Spleen (tissue), 11 donors: ENCODE measurements at regions not wholly inside any gene's neighbourhood (a gene's known extent, or its start where the extent isn't known, plus 50 kb on each side); places are given as distances from the start of the nearest gene placed in this dataset.

Experiments
- DNase-seq: peaks from one replicate; pipeline ENCODE4 v3.0.0-alpha.2; 2020
- H3K27ac ChIP-seq, 8 donors: fragments of 200-600 bp; sonication (generic) in 7 of 8; 1 replicate in 4 of 8; 2 replicates in 4 of 8; pipeline versions ENCODE4 v1.5.0 to v1.8.0; 2016 to 2021; ENCODE audit warnings: inconsistent platforms in 4 of 8, mild to moderate bottlenecking in 4 of 8, moderate library complexity in 1 of 8
- H3K27me3 ChIP-seq, 7 donors: fragments of 200-600 bp; sonication (generic) in 6 of 7; replicated peaks in 1 of 7; 1 replicate in 4 of 7; 2 replicates in 3 of 7; pipeline versions ENCODE4 v1.5.0 to v1.8.0; 2016 to 2021; ENCODE audit warnings: inconsistent platforms in 3 of 7, mild to moderate bottlenecking in 1 of 7
- H3K36me3 ChIP-seq, 6 donors: fragments of 200-600 bp; sonication (generic) in 5 of 6; 1 replicate in 4 of 6; 2 replicates in 2 of 6; pipeline versions ENCODE4 v1.5.0 to v1.8.0; 2016 to 2021; ENCODE audit warnings: inconsistent platforms in 2 of 6
- H3K4me1 ChIP-seq, 6 donors: fragments of 200-600 bp; sonication (generic) in 5 of 6; 1 replicate in 3 of 6; 2 replicates in 3 of 6; pipeline versions ENCODE4 v1.5.0 to v1.8.0; 2016 to 2021; ENCODE audit warnings: inconsistent platforms in 3 of 6
- H3K4me3 ChIP-seq, 8 donors: fragments of 200-600 bp; sonication (generic) in 7 of 8; 1 replicate in 4 of 8; 2 replicates in 4 of 8; pipeline versions ENCODE4 v1.5.0 to v1.8.0; 2016 to 2021; ENCODE audit warnings: inconsistent platforms in 4 of 8, mild to moderate bottlenecking in 4 of 8, moderate library complexity in 2 of 8
- H3K9me3 ChIP-seq, 8 donors: fragments of 200-600 bp; sonication (generic) in 7 of 8; 1 replicate in 4 of 8; 2 replicates in 4 of 8; pipeline versions ENCODE4 v1.5.0 to v1.8.0; 2016 to 2021; ENCODE audit warnings: inconsistent platforms in 4 of 8
- POLR2A ChIP-seq, 3 donors: fragments of 450-650 bp; IDR thresholded peaks; one replicate each; pipeline ENCODE4 v1.5.1; 2017; ENCODE audit warnings: antibody characterized with exemption in 3 of 3, mild to moderate bottlenecking in 1 of 3
- POLR2AphosphoS5 ChIP-seq, 3 donors: sonication (generic); formaldehyde crosslinking; IDR thresholded peaks; one replicate each; pipeline ENCODE4 v1.5.1; 2017; ENCODE audit warnings: antibody characterized with exemption in 3 of 3
- WGBS, 5 donors: extraction: QIAGEN DNeasy Blood & Tissue Kit in 3 of 5; methylation state at CpG; one replicate each; pipeline versions ENCODE4 v1.1.5 to v1.1.7; 2013 to 2018; 5-methylcytosine and 5-hydroxymethylcytosine counted together
- intact Hi-C: fragments of 100-400 bp; cut with DNase I; formaldehyde crosslinking; loops from one replicate; pipeline ENCODE4 v1.15.0; 2023; ENCODE audit warnings: low total_unique reads
- TF ChIP-seq, protein P1 (sequence below), 11 experiments: fragments of 200-600 bp in 7 of 11; fragments of 450-650 bp in 4 of 11; sonication (generic) in 4 of 11; IDR thresholded peaks in 8 of 11; conservative IDR thresholded peaks in 3 of 11; 1 replicate in 7 of 11; 2 replicates in 4 of 11; pipeline versions ENCODE4 v1.4.0 to v1.8.0; 2016 to 2021; ENCODE audit warnings: antibody characterized with exemption in 11 of 11, inconsistent platforms in 4 of 11, mild to moderate bottlenecking in 1 of 11
- donor health status: healthy with polysubstance abuse.
- donor health status: DM: no; HTN: no; CAD: no; lungs with moderate emphysema.
- donor health status: DM: no; HTN: no; CAD: no.
- donor health status: Bipolar disorder and iron deficiency.
- donor health status: healthy.
- donor health status: DM: no; HTN: no; CAD: no.
- donor health status: DM: yes; HTN: yes; CAD: no.

DNA sequence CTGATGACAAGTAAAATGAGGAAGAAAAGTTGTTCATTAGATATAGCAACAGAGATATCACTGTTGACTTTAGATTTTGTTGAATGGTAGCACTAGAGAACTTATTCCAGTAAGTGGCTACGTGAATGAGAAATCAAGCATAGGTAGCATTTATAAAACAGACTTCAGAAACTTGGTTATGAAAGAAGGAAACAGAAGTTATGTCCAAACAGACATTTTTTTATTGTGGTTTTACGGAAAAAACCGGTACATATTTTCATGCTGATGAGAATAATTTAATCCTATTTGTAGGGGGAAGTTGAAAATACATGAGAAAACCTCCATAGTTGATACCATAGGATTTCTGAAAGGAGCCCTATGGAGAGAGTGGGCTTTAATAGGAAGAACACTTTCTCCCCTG, 325.7 kb upstream of the SLC10A2 start:
- Histone ChIP-seq H3K27ac (no peak overlapping the region), H3K36me3 (no peaks in the 10 kb centered on the region), H3K4me1 (no peaks in the 10 kb centered on the region), H3K4me3 (no peak overlapping the region), H3K9me3 (no peaks in the 10 kb centered on the region), H3K27me3 (no peaks in the 10 kb centered on the region)
- 23 to 36% (median 27%) methylated on average over 3 of the region's 3 CpGs for WGBS, 5 donors
- intact Hi-C loops = no loop called here
- TF ChIP-seq POLR2A (IDR thresholded peaks at IDR 0.05) (no peak), POLR2AphosphoS5 (IDR thresholded peaks at IDR 0.05) (no peak)
- TF ChIP-seq, protein P1, sequence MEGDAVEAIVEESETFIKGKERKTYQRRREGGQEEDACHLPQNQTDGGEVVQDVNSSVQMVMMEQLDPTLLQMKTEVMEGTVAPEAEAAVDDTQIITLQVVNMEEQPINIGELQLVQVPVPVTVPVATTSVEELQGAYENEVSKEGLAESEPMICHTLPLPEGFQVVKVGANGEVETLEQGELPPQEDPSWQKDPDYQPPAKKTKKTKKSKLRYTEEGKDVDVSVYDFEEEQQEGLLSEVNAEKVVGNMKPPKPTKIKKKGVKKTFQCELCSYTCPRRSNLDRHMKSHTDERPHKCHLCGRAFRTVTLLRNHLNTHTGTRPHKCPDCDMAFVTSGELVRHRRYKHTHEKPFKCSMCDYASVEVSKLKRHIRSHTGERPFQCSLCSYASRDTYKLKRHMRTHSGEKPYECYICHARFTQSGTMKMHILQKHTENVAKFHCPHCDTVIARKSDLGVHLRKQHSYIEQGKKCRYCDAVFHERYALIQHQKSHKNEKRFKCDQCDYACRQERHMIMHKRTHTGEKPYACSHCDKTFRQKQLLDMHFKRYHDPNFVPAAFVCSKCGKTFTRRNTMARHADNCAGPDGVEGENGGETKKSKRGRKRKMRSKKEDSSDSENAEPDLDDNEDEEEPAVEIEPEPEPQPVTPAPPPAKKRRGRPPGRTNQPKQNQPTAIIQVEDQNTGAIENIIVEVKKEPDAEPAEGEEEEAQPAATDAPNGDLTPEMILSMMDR (IDR thresholded peaks at IDR 0.05 in 8 of 11, conservative IDR thresholded peaks at IDR 0.05 in 3 of 11) = no peak
- DNase-seq = no peak

DNA sequence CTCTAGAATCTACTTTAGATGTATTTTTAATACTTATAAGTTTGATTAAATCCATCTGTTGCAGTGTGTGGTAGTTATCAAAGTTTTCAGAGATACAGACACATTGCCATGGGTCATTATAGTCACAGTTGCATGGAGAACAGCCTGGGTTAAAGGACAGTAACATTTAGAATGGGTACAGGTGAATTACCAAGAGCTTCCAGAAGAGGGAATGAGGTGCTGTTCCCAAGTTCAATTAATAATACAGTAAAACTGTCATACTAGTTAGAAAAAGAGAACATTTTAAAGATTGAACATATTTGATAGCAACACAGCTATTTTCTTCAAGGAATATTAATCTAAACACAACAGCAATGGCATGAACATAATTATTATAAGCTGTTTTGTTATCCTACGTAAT, 322.6 kb upstream of the SLC10A2 start:
- H3K27me3 ChIP-seq = no peaks in the 10 kb centered on the region
- no peaks in the 10 kb centered on the region for H3K4me1 ChIP-seq
- H3K36me3 ChIP-seq = no peaks in the 10 kb centered on the region
- no peak overlapping the region for H3K27ac ChIP-seq
- H3K4me3 ChIP-seq = no peak overlapping the region
- DNase-seq = no peak
- no peaks in the 10 kb centered on the region for H3K9me3 ChIP-seq
- intact Hi-C loops = no loop called here
- TF ChIP-seq POLR2A (IDR thresholded peaks at IDR 0.05) = no peak
- TF ChIP-seq POLR2AphosphoS5 (IDR thresholded peaks at IDR 0.05) = no peak
- TF ChIP-seq, protein P1 (IDR thresholded peaks at IDR 0.05 in 8 of 11, conservative IDR thresholded peaks at IDR 0.05 in 3 of 11) = no peak
- 75 to 83% (median 77%) methylated on average over 1 of the region's 1 CpG for WGBS, 5 donors

GRCh38 chr13:103386341-103386740, 320.1 kb upstream of the SLC10A2 start:
- WGBS, 5 donors = 62 to 85% (median 67%) methylated on average over 3 of the region's 3 CpGs
- Histone ChIP-seq H3K4me1 (no peaks in the 10 kb centered on the region), H3K36me3 (no peaks in the 10 kb centered on the region), H3K27me3 (no peaks in the 10 kb centered on the region), H3K4me3 (no peak overlapping the region), H3K9me3 (peaks cover 0 to 24% (median 15%) of the 10 kb centered on the region in 8 donors), H3K27ac (no peak overlapping the region)
- intact Hi-C loops = no loop called here
- TF ChIP-seq, protein P1 (IDR thresholded peaks at IDR 0.05 in 8 of 11, conservative IDR thresholded peaks at IDR 0.05 in 3 of 11) = no peak
- TF ChIP-seq POLR2AphosphoS5 (IDR thresholded peaks at IDR 0.05) (no peak), POLR2A (IDR thresholded peaks at IDR 0.05) (no peak)
- DNase-seq = no peak

- no peak overlapping the region for H3K4me3 ChIP-seq
- H3K36me3 ChIP-seq = no peaks in the 10 kb centered on the region
- no peaks in the 10 kb centered on the region for H3K27me3 ChIP-seq
- WGBS, 5 donors = 64 to 76% (median 74%) methylated on average over 4 of the region's 4 CpGs
- H3K4me1 ChIP-seq = no peaks in the 10 kb centered on the region
- intact Hi-C loops = no loop called here
- TF ChIP-seq, protein P1 (IDR thresholded peaks at IDR 0.05 in 8 of 11, conservative IDR thresholded peaks at IDR 0.05 in 3 of 11) = no peak
- TF ChIP-seq POLR2AphosphoS5 (IDR thresholded peaks at IDR 0.05) (no peak), POLR2A (IDR thresholded peaks at IDR 0.05) (no peak)
- no peak overlapping the region for H3K27ac ChIP-seq
- H3K9me3 ChIP-seq = peaks cover 0 to 12% (median 0%) of the 10 kb centered on the region in 8 donors
- no peak for DNase-seq
These were observed 307.7 kb upstream of the SLC10A2 start for GRCh38 chr13:103373916-103374315.
